Activated CD4-positive, alpha-beta T cell treated with anti-CD3 and anti-CD28 coated beads, Interleukin-2, amount 10 ng/mL, durations not matched to agents 24 days and 14 days (primary cell): ENCODE measurements at regions not wholly inside any gene's neighbourhood (a gene's known extent, or its start where the extent isn't known, plus 50 kb on each side); places are given as distances from the start of the nearest gene placed in this dataset.

Experiments used
- DNase-seq: peaks from one replicate; pipeline ENCODE4 v3.0.0; 2022
- H3K27ac Mint-ChIP-seq: one replicate; pipeline ENCODE4 v1.8.0; 2022; ENCODE audit warnings: mild to moderate bottlenecking, mixed read lengths
- H3K27me3 Mint-ChIP-seq: one replicate; pipeline ENCODE4 v1.8.0; 2022; ENCODE audit warnings: mixed read lengths
- H3K36me3 Mint-ChIP-seq: one replicate; pipeline ENCODE4 v1.8.0; 2022; ENCODE audit warnings: low read depth, mild to moderate bottlenecking, mixed read lengths
- H3K4me1 Mint-ChIP-seq: one replicate; pipeline ENCODE4 v1.8.0; 2021; ENCODE audit warnings: mixed read lengths
- H3K4me3 Mint-ChIP-seq: one replicate; pipeline ENCODE4 v1.8.0; 2022; ENCODE audit warnings: mild to moderate bottlenecking, moderate library complexity, mixed read lengths
- H3K9me3 Mint-ChIP-seq: one replicate; pipeline ENCODE4 v1.8.0; 2021; ENCODE audit warnings: mixed read lengths
- intact Hi-C: fragments of 100-400 bp; cut with micrococcal nuclease; formaldehyde crosslinking; loops from one replicate; pipeline ENCODE4 v1.15.1; 2023

- H3K4me1 Mint-ChIP-seq: peaks cover 10% of the 10 kb centered on the region
- H3K9me3 Mint-ChIP-seq: peaks cover 3% of the 10 kb centered on the region
- DNase-seq: no peak
- H3K27me3 Mint-ChIP-seq: no peaks in the 10 kb centered on the region
- intact Hi-C loops: no loop called here
- no peaks in the 10 kb centered on the region for H3K36me3 Mint-ChIP-seq
- H3K27ac Mint-ChIP-seq: no peak overlapping the region
- no peak overlapping the region for H3K4me3 Mint-ChIP-seq
Observed at GRCh38 chr1:5365751-5366150, 626.5 kb downstream of the NPHP4 start.

DNA sequence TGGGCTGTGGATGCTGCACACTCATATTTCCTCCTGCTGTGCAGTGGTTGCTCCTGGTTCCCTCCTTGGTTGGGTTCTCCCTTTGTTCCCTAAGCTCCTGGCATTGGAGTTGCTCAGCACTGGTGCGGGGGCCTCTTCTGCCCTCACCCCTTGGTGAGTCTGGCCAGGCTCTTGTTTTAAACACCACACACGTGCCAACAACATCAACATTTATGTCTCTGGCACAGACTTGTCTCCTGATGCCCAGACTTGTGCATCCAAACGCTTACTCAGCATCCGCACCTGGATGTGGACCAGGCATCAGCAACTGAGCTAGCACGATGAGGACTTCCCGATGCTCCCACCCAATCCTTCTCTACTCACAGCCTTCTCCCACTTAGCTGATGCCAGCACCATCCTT is 627.6 kb downstream of the NPHP4 start:
- DNase-seq: no peak
- H3K4me1 Mint-ChIP-seq: no peaks in the 10 kb centered on the region
- no peaks in the 10 kb centered on the region for H3K36me3 Mint-ChIP-seq
- intact Hi-C loops: no loop called here
- H3K4me3 Mint-ChIP-seq: no peak overlapping the region
- peaks cover 4% of the 10 kb centered on the region for H3K9me3 Mint-ChIP-seq
- H3K27ac Mint-ChIP-seq: no peak overlapping the region
- H3K27me3 Mint-ChIP-seq: no peaks in the 10 kb centered on the region

- intact Hi-C loops: no loop called here
- no peak for DNase-seq
- Mint-ChIP-seq H3K9me3 (peaks cover 12% of the 10 kb centered on the region), H3K27me3 (peaks cover 6% of the 10 kb centered on the region), H3K27ac (no peak overlapping the region), H3K4me3 (no peak overlapping the region), H3K4me1 (no peaks in the 10 kb centered on the region), H3K36me3 (no peaks in the 10 kb centered on the region)
Observed at GRCh38 chr1:5354681-5355080, 637.5 kb downstream of the NPHP4 start.

GRCh38 chr1:5351366-5351765 is 640.9 kb downstream of the NPHP4 start:
- intact Hi-C loops: no loop called here

DNA sequence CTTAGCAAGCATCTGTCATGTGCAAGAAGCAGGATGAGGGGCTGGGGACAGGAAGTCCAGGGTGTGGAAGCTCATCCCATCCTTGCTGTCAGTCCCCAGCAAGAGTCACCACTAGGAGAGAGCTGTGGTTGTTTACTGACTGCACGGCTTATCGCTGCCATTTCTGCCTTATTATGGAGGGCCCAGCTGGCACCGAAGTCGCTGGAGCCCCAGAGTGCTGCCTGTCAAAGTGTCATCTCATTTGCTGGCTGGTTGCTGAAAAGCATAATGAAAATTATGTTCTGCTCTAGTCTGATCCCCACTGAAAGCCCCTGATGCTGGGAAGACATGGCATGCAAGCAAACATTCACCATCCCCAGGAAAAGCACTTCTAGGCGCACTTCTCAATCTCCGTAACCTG is 642.7 kb downstream of the NPHP4 start:
- Mint-ChIP-seq H3K36me3 (no peaks in the 10 kb centered on the region), H3K27me3 (no peaks in the 10 kb centered on the region), H3K27ac (no peak overlapping the region), H3K4me3 (no peak overlapping the region), H3K9me3 (peaks cover 9% of the 10 kb centered on the region), H3K4me1 (no peaks in the 10 kb centered on the region)
- no peak for DNase-seq
- intact Hi-C loops: no loop called here

More at GRCh38 chr1:5351366-5351765, 640.9 kb downstream of the NPHP4 start:
- H3K36me3 Mint-ChIP-seq: no peaks in the 10 kb centered on the region
- peaks cover 6% of the 10 kb centered on the region for H3K27me3 Mint-ChIP-seq
- H3K27ac Mint-ChIP-seq: no peak overlapping the region
- peaks cover 13% of the 10 kb centered on the region for H3K9me3 Mint-ChIP-seq
- H3K4me3 Mint-ChIP-seq: no peak overlapping the region
- H3K4me1 Mint-ChIP-seq: no peaks in the 10 kb centered on the region
- DNase-seq: no peak

- Mint-ChIP-seq H3K27ac (no peak overlapping the region), H3K36me3 (no peaks in the 10 kb centered on the region), H3K27me3 (no peaks in the 10 kb centered on the region), H3K4me3 (no peak overlapping the region), H3K4me1 (no peaks in the 10 kb centered on the region), H3K9me3 (peaks cover 9% of the 10 kb centered on the region)
- intact Hi-C loops: no loop called here
- no peak for DNase-seq
Observed at GRCh38 chr1:5348732-5349465, 643.3 kb downstream of the NPHP4 start.

- Mint-ChIP-seq H3K4me3 (no peak overlapping the region), H3K9me3 (peaks cover 9% of the 10 kb centered on the region), H3K27ac (no peak overlapping the region), H3K36me3 (no peaks in the 10 kb centered on the region), H3K27me3 (no peaks in the 10 kb centered on the region), H3K4me1 (no peaks in the 10 kb centered on the region)
- intact Hi-C loops: no loop called here
- no peak for DNase-seq
Observed at GRCh38 chr1:5347726-5348125, 644.5 kb downstream of the NPHP4 start.

DNA sequence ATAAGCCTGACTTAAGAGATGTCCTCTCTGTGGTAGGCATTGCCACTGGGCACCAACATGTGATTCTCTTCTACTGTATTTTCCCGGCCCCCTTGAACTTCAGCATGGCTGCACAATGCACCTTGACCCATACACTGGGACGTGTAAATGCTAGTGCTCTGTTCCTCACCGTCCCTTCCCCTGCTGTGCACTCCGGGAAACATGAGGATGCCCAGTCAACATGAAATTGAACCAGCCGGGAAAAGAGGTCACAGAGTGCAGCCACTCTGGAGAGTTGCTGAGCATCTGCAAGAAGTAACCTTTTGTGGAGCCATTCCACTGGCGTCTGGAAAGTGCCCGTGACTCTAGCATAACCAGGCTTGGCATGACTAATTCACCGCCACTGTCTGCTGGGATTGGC is 646.7 kb downstream of the NPHP4 start:
- Mint-ChIP-seq H3K9me3 (peaks cover 9% of the 10 kb centered on the region), H3K4me3 (no peak overlapping the region), H3K27ac (no peak overlapping the region), H3K27me3 (no peaks in the 10 kb centered on the region), H3K4me1 (no peaks in the 10 kb centered on the region), H3K36me3 (no peaks in the 10 kb centered on the region)
- no peak for DNase-seq
- intact Hi-C loops: no loop called here

GRCh38 chr1:5343256-5344020 is 648.8 kb downstream of the NPHP4 start:
- Mint-ChIP-seq H3K27me3 (no peaks in the 10 kb centered on the region), H3K4me3 (no peak overlapping the region), H3K27ac (no peak overlapping the region), H3K9me3 (no peaks in the 10 kb centered on the region), H3K36me3 (no peaks in the 10 kb centered on the region), H3K4me1 (no peaks in the 10 kb centered on the region)
- DNase-seq: no peak
- intact Hi-C loops: no loop called here

DNA sequence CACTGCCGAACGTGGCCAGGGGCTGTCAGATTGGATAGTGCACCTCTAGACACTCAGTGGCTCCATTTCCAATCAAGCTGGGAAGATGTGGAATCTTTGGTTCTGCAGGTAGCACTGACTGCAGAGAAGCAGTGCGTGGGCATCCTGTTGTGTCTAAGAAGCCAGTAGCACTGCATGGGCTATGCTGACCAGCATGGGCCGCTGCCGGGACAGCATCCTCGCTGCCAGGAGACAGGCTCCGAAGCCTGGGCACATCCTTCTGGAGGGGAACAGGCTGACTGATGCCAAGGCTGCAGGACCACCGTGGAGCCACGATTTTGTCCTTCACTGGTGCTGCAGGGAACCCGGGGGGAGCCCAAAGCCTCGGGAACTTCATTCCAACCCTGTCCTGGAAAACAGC is 649.4 kb downstream of the NPHP4 start:
- DNase-seq: no peak
- H3K36me3 Mint-ChIP-seq: no peaks in the 10 kb centered on the region
- no peak overlapping the region for H3K4me3 Mint-ChIP-seq
- intact Hi-C loops: no loop called here
- no peaks in the 10 kb centered on the region for H3K27me3 Mint-ChIP-seq
- no peak overlapping the region for H3K27ac Mint-ChIP-seq
- H3K9me3 Mint-ChIP-seq: no peaks in the 10 kb centered on the region
- no peaks in the 10 kb centered on the region for H3K4me1 Mint-ChIP-seq

DNA sequence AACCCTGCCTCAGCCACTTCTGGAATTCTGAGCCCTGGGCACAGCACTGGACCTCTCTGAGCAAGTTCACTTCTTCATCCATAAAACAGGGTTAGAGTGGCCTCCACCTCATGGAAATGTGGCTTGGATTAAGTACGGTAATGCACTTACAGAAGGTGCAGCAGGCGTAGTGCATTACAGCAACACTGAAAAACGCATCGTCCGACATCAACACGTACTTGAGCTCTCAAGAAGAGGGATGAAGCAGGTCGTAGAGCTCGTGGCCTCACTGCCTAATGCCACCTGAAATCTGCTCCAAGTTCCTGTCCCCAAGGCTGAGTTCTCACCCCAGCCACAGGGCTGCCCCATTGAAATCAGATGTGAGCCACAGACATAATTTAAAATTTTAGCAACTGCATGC is 650.1 kb downstream of the NPHP4 start:
- Mint-ChIP-seq H3K9me3 (no peaks in the 10 kb centered on the region), H3K4me3 (no peak overlapping the region), H3K36me3 (no peaks in the 10 kb centered on the region), H3K4me1 (no peaks in the 10 kb centered on the region), H3K27ac (no peak overlapping the region), H3K27me3 (no peaks in the 10 kb centered on the region)
- intact Hi-C loops: no loop called here
- DNase-seq: no peak

DNA sequence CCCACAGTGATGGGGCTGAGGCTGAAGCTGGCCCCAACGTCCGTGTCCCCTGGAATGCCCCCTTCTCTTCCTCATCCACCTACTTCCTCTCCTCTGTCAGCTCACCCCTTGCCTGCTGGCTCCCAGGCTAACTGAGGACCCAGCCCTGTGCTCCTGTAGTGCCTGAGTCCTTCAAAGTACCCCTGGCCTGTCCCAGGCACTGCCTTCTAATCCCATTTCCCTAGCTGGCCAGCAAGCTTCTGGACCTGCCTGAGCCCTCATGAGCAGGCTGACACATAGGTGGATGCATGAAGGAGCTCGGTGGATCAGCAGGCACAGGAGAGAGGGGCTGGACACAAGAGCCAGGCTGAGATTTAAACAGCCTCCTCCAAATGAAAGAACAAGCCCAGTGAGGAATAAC is 650.8 kb downstream of the NPHP4 start:
- H3K27ac Mint-ChIP-seq: no peak overlapping the region
- no peak overlapping the region for H3K4me3 Mint-ChIP-seq
- no peaks in the 10 kb centered on the region for H3K36me3 Mint-ChIP-seq
- no peaks in the 10 kb centered on the region for H3K27me3 Mint-ChIP-seq
- intact Hi-C loops: no loop called here
- no peak for DNase-seq
- H3K9me3 Mint-ChIP-seq: no peaks in the 10 kb centered on the region
- H3K4me1 Mint-ChIP-seq: no peaks in the 10 kb centered on the region

GRCh38 chr1:5340560-5341130 is 651.6 kb downstream of the NPHP4 start:
- Mint-ChIP-seq H3K36me3 (no peaks in the 10 kb centered on the region), H3K27me3 (no peaks in the 10 kb centered on the region), H3K4me3 (no peak overlapping the region), H3K27ac (no peak overlapping the region), H3K4me1 (no peaks in the 10 kb centered on the region), H3K9me3 (no peaks in the 10 kb centered on the region)
- intact Hi-C loops: no loop called here
- no peak for DNase-seq

DNA sequence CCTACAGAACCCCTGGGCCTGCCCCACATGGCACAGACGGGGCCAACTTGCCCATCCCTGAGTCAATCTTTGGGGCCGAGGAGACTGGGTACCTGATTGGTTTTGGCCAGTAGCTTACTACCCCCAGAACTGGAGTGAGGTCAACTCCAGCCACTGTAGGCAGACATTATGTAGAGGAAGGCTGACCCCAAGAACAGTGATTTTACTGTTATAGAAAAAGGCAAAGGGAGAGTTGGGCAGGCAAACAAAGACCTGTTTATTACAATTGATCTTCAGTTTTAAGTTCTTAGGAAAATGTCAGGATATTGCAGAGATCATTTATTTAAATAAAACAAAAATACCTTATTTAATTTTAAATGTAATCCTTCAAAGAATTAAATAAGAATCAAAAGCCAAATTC is 653.8 kb downstream of the NPHP4 start:
- no peaks in the 10 kb centered on the region for H3K9me3 Mint-ChIP-seq
- H3K27ac Mint-ChIP-seq: no peak overlapping the region
- intact Hi-C loops: no loop called here
- no peak overlapping the region for H3K4me3 Mint-ChIP-seq
- no peaks in the 10 kb centered on the region for H3K27me3 Mint-ChIP-seq
- H3K4me1 Mint-ChIP-seq: no peaks in the 10 kb centered on the region
- DNase-seq: no peak
- no peaks in the 10 kb centered on the region for H3K36me3 Mint-ChIP-seq
